ENCODE measurements at regions not wholly inside any gene's neighbourhood (a gene's known extent, or its start where the extent isn't known, plus 50 kb on each side); places are given as distances from the start of the nearest gene placed in this dataset.

DNA sequence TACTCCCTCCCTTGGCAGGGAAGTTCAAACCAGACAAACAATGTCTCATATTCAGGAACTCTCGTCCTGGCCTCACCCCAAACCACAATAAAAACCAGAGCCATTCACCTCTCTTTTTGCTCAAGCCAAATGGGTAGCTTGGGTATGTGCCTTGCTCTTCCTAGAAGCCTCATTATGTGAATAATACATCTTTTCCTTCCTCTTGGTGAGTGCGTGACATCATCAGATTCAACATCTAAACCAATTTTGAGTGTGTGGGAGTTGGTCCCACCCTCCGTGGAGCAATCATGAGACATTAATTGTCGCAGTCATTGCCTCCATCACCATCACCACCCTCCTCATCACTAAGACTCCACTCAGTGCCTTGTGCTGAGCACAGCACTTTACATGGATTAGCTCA, 482.9 kb downstream of the PTPRU start:
- POLR2A ChIA-PET, result no interaction called here
- H3K36me3 ChIP-seq (replicated peaks in 1 of 2; ENCODE audit: control insufficient read depth in 1 of 2, insufficient read depth in 2 of 2, low read length in 2 of 2), result no peaks in the 10 kb centered on the region
- H3K4me3 ChIP-seq (replicated peaks in 1 of 3; ENCODE audit: insufficient read depth in 1 of 3, low read depth in 2 of 3, low read length in 3 of 3), result no peak overlapping the region
- H4K20me1 ChIP-seq (ENCODE audit: insufficient read depth, low read length), result no peaks in the 10 kb centered on the region
- no peak overlapping the region for H2AFZ ChIP-seq (ENCODE audit: low read length)
- CTCF ChIA-PET (ENCODE audit: low intra/inter-chr PET ratio, low total read pairs), result no interaction called here
- H3K27ac ChIP-seq (ENCODE audit: extremely low read length, insufficient read depth, low read length), result no peak overlapping the region
- DNase-seq (ENCODE audit: low spot score) (no peak), FAIRE-seq (no peak), ATAC-seq (no peak)
- no peak overlapping the region for H3K4me2 ChIP-seq (ENCODE audit: low read depth, low read length)
- H3K9me3 ChIP-seq (ENCODE audit: low read length), result peaks cover 32% of the 10 kb centered on the region
- no peaks in the 10 kb centered on the region for H3K79me2 ChIP-seq (ENCODE audit: insufficient read depth, low read length)
- intact Hi-C loops (cut with micrococcal nuclease; ENCODE audit: unreplicated experiment) (no loop called here), in situ Hi-C loops (cut with HindIII; ENCODE audit: extremely low pct_ligation_motif_present, low pct_unique_long_range_greater_than_20kb) (no loop called here)
- H3K4me1 ChIP-seq (ENCODE audit: insufficient read depth, low read length), result no peaks in the 10 kb centered on the region
- no peak for TF ChIP-seq TBP (CRISPR knock-in tag; IDR thresholded peaks at IDR 0.05)
- no peak for TF ChIP-seq ZGPAT (CRISPR knock-in tag; IDR thresholded peaks at IDR 0.05)
- TF ChIP-seq EHMT2 (IDR thresholded peaks at IDR 0.05; ENCODE audit: borderline replicate concordance, low read depth, low read length), result no peak
- no peak for TF ChIP-seq TOPORS (CRISPR knock-in tag; IDR thresholded peaks at IDR 0.05)
- no peak for TF ChIP-seq ARNTL (CRISPR knock-in tag; IDR thresholded peaks at IDR 0.05)
- peak in 1 of 2 experiments; percentile 38; a peak in 2 of 4 replicates for TF ChIP-seq MAFK (conservative IDR thresholded peaks at IDR 0.05 in 1 of 2, IDR thresholded peaks at IDR 0.05 in 1 of 2; ENCODE audit: low read length in 2 of 2)
- no peak for TF ChIP-seq CBX2 (IDR thresholded peaks at IDR 0.05; ENCODE audit: low read depth, low read length)
- TF ChIP-seq CBX2 (CRISPR knock-in tag; IDR thresholded peaks at IDR 0.05; ENCODE audit: low read depth), result no peak
- TF ChIP-seq CREB1 (IDR thresholded peaks at IDR 0.05), result peak; percentile 11; the same call in 1 of the 2 replicates
- TF ChIP-seq CREB1 (CRISPR knock-in tag; IDR thresholded peaks at IDR 0.05), result no peak
- no peak for TF ChIP-seq MTF1 (CRISPR knock-in tag; IDR thresholded peaks at IDR 0.05)
- no peak for TF ChIP-seq HMG20A (CRISPR knock-in tag; IDR thresholded peaks at IDR 0.05; ENCODE audit: borderline replicate concordance)
- TF ChIP-seq, protein P1, sequence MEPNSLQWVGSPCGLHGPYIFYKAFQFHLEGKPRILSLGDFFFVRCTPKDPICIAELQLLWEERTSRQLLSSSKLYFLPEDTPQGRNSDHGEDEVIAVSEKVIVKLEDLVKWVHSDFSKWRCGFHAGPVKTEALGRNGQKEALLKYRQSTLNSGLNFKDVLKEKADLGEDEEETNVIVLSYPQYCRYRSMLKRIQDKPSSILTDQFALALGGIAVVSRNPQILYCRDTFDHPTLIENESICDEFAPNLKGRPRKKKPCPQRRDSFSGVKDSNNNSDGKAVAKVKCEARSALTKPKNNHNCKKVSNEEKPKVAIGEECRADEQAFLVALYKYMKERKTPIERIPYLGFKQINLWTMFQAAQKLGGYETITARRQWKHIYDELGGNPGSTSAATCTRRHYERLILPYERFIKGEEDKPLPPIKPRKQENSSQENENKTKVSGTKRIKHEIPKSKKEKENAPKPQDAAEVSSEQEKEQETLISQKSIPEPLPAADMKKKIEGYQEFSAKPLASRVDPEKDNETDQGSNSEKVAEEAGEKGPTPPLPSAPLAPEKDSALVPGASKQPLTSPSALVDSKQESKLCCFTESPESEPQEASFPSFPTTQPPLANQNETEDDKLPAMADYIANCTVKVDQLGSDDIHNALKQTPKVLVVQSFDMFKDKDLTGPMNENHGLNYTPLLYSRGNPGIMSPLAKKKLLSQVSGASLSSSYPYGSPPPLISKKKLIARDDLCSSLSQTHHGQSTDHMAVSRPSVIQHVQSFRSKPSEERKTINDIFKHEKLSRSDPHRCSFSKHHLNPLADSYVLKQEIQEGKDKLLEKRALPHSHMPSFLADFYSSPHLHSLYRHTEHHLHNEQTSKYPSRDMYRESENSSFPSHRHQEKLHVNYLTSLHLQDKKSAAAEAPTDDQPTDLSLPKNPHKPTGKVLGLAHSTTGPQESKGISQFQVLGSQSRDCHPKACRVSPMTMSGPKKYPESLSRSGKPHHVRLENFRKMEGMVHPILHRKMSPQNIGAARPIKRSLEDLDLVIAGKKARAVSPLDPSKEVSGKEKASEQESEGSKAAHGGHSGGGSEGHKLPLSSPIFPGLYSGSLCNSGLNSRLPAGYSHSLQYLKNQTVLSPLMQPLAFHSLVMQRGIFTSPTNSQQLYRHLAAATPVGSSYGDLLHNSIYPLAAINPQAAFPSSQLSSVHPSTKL (CRISPR knock-in tag; IDR thresholded peaks at IDR 0.05), result no peak
- TF ChIP-seq, protein P2, sequence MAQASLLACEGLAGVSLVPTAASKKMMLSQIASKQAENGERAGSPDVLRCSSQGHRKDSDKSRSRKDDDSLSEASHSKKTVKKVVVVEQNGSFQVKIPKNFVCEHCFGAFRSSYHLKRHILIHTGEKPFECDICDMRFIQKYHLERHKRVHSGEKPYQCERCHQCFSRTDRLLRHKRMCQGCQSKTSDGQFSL (CRISPR knock-in tag; IDR thresholded peaks at IDR 0.05), result no peak
- no peak for TF ChIP-seq ZNF644 (CRISPR knock-in tag; IDR thresholded peaks at IDR 0.05; ENCODE audit: low read depth)
- WGBS (ENCODE audit: low lambda C conversion rate), result 0% methylated on average over 4 of the region's 4 CpGs
- BruUV-seq (replicated peaks), result no TSS peak
- H3K9ac ChIP-seq (ENCODE audit: insufficient read depth, low read depth, low read length), result no peak overlapping the region
- H3K27me3 ChIP-seq (ENCODE audit: control insufficient read depth in 1 of 2, insufficient read depth in 2 of 2, low read length in 2 of 2), result no peaks in the 10 kb centered on the region
